Stimulated activated CD8-positive, alpha-beta memory T cell treated with anti-CD3 and anti-CD28 coated beads, Interleukin-12 subunit alpha, Interleukin-12 subunit beta, amount 100 ng/mL, for 24 hours (primary cell): ENCODE measurements at regions not wholly inside any gene's neighbourhood (a gene's known extent, or its start where the extent isn't known, plus 50 kb on each side); places are given as distances from the start of the nearest gene placed in this dataset.
"Not testable (repeated sequence)": the region's sequence is repeated elsewhere in the genome, so short reads cannot be mapped to it uniquely, and the experiment has no call there.

Experiments used
- DNase-seq: peaks from one replicate; pipeline ENCODE4 v3.0.0-alpha.2; 2020; ENCODE audit errors: extremely low read depth

DNA sequence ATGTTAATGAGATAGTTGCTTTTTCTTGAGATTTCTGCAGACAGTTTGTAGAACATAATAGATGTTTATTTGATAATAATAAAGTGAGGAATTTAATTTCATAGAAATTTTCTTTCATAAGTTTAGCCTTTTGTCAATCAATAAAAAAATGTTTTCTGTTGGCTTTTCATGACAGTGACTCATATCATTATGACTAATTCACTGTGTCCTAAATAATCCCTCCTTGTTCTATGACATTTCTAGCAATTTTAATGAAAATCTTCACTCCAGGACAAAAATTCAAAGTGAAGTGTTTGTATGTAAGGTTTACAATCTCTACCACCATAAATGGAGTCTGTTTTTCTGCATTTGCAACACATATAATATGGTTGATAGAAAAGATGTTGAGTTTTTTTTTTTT is 109.9 kb downstream of the UTRN start:
- DNase-seq, result no peak

DNA sequence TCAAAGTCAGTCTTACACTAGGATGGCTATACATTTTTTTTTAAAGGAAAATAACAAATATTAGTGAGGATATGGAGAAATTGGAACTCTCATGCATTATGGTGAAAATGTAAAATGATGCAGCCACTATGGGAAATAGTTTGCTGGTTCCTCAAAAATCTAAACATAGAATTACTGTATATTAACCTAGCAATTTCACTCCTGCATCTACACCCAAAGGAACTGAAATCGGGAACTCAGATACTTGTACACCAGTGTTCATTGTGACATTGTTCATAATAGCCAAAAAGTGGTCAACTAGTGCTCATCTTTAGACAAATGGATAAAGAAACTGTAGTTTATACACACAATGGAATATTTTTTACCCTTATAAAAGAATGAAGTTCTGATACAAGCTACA is 110.7 kb downstream of the UTRN start:
- DNase-seq, result no peak

DNA sequence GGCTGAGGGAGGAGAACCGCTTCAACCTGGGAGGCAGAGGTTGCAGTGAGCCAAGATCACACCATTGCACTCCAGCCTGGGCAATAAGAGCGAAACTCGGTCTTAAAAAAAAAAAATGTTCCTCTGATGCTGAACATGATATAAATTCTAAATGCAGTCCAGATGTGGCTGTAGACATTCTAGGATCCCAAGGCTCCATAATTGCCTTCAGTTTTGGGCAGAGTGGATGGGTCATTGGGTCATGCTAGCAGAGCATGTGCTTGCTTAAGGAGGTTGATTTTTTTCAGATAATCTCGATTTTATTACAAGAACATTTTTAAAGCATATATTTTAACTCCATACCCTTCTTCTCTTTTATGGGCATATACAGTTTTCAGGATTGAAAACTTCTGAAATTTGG is 112.0 kb downstream of the UTRN start:
- no peak for DNase-seq

GRCh38 chr6:144400321-144400720 is 115.2 kb downstream of the UTRN start:
- no peak for DNase-seq

GRCh38 chr6:144401736-144402733 is 116.9 kb downstream of the UTRN start:
- no peak for DNase-seq

- DNase-seq, result no peak
Measured at GRCh38 chr6:144402750-144403149, 117.6 kb downstream of the UTRN start.

DNA sequence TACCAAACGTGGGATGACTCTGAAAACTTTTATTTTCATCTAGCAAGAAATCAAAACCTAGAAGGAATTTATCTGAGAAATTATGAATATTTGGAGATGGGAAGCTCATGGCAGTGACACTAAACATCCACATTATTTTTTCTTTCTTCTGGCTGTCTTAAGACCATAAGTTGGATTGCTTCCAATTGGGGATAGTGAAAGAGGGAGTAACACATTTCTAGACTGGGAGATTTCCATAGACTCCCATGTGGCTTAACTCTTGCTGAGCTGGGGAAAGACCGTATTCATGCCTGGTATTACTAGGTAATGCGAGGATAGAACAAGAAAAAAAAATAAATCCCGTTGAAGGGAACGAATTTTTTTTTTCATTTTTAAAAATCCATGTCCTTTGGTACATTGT is 120.0 kb downstream of the UTRN start:
- no peak for DNase-seq

- no peak for DNase-seq
Measured at GRCh38 chr6:144406796-144407195, 121.7 kb downstream of the UTRN start.

GRCh38 chr6:144408161-144408560 is 123.0 kb downstream of the UTRN start:
- DNase-seq, result no peak

DNA sequence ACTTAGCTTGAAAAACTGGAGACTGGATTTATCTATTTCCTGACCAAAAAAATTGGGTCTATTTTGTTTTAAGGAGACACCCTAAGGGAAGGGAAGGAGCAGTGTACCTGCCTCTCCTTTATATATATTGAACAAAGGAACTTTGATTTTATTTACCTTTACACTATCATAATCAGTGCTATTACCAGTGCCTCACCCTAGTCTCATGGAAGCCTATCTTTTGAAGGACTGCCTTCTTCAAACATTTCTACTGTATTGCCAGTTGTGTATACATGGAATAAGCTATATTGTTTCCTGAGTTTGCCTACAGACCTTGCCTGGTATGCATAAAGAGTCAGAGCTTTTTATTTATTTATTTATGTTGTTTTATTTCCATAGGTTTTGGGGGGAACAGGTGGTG is 124.9 kb downstream of the UTRN start:
- DNase-seq, result no peak

DNA sequence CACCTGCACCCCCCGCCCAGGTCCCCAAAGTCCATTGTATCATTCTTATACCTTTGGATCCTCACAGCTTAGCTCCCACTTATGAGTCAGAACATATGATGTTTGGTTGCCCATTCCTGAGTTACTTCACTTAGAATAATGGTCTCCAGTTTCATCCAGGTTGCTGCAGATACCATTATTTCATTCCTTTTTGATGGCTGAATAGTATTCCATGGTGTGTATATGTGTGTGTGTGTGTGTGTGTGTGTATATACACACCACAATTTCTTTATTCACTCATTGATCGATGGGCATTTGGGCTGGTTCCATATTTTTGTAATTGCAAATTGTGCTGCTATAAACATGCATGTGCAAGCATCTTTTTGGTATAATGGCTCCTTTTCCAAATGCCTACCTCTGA is 125.4 kb downstream of the UTRN start:
- DNase-seq, result not testable (repeated sequence)

DNA sequence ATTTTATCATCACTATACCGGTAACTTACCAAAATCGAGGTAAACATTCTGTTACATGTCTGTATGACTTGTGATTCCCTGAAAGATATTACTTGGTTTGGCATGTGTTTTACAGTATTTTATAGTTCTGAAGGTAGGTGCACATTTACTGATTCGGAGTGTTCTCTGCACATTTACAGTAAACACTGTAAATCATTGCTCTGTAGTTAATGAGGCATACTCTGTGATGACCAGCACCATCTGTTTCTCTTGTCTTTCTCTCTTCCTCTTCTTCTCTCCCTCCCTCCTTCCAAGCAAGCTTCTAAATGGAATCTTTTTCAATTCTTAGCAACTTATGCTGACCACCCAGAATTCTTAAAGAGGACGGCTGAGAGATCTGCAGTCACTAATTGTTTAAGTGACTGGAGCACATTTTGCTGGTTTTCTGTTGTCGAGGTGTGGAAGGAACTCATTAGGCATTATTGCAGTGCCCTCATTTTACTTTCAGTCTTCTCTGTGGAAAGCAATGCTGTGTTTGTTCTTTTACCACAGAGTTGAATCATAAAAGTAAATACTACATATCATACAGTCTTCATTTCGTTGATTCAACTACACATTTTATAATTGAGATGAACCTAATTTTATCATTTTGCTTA is 126.5 kb downstream of the UTRN start:
- DNase-seq, result no peak

DNA sequence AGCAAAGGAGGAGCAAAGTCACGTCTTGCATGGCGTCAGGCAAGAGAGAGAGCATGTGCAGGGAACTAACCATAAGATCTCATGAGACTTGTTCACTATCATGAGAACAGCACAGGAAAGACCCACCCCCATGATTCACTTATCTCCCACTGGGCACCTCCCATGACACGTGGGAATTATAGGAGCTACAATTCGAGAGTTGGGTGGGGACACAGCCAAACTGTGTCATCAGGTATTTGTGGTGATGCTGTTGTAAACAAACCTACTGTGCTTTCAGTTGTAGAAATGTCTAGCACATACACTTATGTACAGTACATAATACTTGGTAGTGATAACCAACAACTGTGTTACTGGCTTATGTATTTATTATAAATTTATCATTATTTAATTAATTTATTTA is 128.3 kb downstream of the UTRN start:
- no peak for DNase-seq

GRCh38 chr6:144415014-144415413 is 129.9 kb downstream of the UTRN start:
- no peak for DNase-seq

GRCh38 chr6:144415835-144416237 is 130.7 kb downstream of the UTRN start:
- DNase-seq, result no peak

GRCh38 chr6:144416244-144416643 is 131.1 kb downstream of the UTRN start:
- no peak for DNase-seq

- no peak for DNase-seq
Measured at GRCh38 chr6:144416773-144417172, 131.6 kb downstream of the UTRN start.

DNA sequence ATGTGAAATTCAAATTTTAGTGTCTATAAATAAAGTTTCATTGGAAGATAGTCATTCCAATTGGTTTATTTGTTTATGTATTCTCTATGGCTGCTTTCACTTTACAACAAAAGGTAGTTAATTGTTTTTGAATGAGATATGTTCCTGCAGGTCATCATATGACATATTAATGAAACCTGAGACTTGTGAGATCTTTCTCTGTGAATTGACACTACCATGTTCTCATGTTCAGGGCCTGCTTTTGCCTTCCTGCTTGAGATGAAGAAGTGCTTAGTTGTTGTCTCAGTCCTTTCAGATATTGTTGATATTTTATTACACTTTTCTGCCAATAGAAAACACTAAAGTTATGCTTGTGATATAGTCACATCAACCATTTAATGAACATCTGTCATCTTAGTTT is 132.5 kb downstream of the UTRN start:
- DNase-seq, result no peak

DNA sequence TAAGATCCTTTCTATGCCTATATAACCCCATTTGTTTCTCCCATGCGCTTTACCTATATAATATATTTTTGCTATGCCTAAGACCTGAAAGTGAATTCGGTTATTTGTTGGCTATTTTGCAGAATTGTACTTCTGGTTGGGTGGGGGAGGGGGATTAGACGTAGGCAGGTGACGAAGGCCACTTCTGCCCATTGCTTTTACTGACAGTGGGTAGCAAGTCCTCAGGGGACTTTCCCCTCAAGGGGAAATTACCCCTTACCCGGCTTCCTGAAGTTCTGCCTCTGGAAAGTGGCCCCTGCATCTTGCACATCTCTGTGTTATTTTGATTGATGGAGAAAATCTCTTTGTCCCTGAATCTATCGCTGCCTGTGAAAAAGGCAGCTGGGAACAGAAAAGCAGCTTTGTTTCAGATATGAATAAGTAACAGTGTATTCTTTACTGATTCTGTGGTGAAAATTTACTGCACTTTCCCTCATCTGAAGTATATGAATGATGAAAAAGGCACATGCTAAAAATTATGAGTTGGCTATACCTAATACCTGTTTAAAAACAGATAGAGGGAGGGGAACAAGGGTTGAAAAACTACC is 133.9 kb downstream of the UTRN start:
- no peak for DNase-seq

DNA sequence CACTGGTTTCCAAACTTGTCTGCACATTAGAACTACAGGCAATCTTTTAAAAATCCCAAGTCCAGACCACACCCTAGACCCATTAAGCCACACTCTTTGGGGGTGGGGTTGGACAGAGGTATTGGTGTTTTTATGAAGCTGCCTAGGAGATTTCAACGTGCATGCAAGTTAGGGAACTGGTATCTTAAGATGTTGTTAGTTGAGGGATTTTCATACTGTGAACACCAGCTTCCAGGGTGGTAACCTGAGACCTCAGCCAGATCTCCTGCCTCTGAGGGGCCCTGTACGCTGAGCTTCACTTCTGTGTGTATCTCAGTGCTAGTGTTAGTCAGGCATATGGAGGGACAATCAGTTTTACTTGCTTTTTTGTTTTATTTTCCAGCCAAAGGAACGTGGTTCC is 138.0 kb downstream of the UTRN start:
- no peak for DNase-seq

DNA sequence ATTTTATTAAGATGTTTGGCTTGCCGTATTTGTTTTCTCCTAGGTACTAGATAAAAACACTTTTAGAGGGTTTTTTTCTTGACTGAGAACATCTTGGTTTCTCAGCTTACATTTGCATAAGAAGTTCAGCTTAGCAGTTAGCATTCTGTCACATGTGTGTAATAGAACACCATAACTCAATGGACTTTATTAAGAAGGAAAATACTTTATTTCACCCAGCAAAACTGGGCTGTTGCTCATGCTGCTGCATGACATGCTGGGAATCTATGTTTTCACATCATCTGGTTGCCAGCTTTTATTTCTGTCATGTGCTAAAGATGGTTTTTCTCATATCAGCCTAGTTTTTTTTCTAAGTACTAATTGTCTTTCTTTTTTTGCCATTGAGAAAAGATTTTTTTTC is 144.6 kb downstream of the UTRN start:
- no peak for DNase-seq

DNA sequence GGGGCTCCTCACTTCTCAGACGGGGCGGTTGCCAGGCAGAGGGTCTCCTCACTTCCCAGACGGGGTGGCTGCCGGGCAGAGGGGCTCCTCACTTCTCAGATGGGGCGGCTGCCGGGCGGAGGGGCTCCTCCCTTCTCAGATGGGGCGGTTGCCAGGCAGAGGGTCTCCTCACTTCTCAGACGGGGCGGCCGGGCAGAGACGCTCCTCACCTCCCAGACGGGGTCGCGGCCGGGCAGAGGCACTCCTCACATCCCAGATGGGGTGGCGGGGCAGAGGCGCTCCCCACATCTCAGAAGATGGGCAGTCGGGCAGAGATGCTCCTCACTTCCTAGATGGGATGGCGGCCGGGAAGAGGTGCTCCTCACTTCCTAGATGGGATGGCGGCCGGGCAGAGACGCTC is 148.3 kb downstream of the UTRN start:
- DNase-seq, result not testable (repeated sequence)
